GM10266 (cell line): ENCODE measurements at regions not wholly inside any gene's neighbourhood (a gene's known extent, or its start where the extent isn't known, plus 50 kb on each side); places are given as distances from the start of the nearest gene placed in this dataset.

Experiments
- DNase-seq: peaks from one replicate; pipeline ENCODE4 v3.0.0; 2012; ENCODE audit errors: extremely low spot score
- CTCF ChIP-seq: IDR thresholded peaks from 2 replicates; pipeline ENCODE4 v1.5.1; 2012; ENCODE audit warnings: mild to moderate bottlenecking, low read depth; ENCODE audit not compliant: control insufficient read depth, insufficient read depth; ENCODE audit errors: missing control alignments

DNA sequence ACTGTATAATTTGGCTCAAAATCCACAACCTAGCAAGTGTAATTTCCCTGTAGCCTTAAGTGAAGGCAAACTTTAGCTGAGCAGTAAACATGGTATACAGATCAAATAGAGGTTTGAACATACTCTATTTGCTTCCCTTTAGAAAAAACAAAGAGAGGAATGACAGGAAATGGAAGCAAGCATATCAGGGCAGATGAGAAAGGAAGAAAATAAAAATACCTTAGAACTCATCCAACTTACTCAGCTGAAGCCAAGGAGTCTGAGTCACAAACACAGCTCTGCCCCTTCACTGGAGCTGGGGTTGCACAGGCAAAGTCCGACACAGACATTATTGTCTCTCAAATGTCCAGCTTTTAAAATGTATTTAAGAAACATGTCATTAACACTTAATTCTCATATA, 379.9 kb upstream of the IRAK1BP1 start:
- no peak for TF ChIP-seq CTCF
- no peak for DNase-seq

- TF ChIP-seq CTCF, result no peak
- no peak for DNase-seq
These were observed 377.5 kb upstream of the IRAK1BP1 start for GRCh38 chr6:78489874-78490273.

DNA sequence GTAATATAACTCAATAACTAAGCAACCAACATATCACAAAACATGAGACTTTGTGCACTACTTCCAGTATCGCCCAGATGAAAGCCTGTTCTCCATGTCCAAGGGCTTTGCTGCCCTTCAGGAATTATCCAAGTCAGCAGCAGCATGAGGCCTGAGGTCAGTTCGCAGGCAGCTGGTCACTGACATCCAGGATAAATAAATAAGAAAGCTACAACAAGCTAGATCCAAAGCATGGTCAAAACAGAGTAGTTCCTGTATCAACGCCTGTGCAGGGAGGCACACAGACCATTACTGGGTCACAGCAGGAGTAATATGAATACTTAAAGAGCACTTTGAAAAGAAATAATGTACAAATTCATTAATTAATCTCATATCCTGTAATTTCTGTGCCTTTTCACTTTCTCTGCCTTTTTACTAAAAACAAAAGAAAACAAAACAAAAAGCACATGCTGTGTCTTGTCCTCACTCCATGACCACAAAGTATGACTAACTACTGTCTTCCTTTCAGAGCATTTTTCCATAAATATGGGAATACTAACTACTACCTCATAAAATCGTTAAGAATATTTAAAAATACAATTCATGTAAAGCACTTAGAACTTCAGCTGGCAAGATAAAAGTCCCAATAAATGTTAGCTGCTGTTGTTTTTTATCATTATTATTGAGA, 374.9 kb upstream of the IRAK1BP1 start:
- no peak for TF ChIP-seq CTCF
- no peak for DNase-seq

DNA sequence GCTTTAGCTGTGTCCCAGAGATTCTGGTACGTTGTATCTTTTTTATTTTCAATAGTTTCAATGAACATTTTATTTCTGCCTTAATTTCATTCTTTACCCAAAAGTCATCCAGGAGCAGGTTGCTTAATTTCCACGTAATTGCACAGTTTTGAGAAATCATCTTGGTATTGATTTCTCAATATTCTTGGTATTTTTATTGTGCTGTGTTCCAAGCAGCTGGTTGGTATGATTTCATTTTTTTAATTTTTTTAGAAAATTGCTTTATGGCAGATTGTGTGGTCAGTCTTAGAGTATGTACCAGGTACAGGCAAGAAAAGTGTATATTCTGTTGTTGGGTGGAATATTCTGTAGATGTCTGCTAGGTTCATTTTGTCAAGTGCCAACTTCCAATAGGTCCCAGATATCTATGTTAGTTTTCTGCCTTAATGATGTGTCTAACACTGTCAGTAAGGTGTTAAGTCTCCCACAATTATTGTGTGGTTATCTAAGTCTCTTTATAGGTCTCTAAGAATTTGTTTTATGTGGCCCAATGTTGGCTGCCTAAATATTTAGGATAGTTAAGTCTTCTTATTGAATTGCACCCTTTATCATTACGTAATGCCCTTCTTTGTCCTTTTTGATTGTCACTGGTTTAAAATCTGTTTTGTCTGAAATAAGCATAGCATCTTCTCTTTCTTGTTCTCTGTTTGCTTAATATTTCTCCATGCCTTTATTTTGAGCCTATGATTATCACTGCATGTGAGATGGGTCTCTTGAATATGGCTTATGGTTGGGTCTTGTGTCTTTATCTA, 366.9 kb upstream of the IRAK1BP1 start:
- DNase-seq, result no peak
- no peak for TF ChIP-seq CTCF

- DNase-seq, result no peak
- TF ChIP-seq CTCF, result no peak
These were observed 364.9 kb upstream of the IRAK1BP1 start for GRCh38 chr6:78502386-78502887.

GRCh38 chr6:78505178-78505577, 362.2 kb upstream of the IRAK1BP1 start:
- no peak for TF ChIP-seq CTCF
- no peak for DNase-seq

DNA sequence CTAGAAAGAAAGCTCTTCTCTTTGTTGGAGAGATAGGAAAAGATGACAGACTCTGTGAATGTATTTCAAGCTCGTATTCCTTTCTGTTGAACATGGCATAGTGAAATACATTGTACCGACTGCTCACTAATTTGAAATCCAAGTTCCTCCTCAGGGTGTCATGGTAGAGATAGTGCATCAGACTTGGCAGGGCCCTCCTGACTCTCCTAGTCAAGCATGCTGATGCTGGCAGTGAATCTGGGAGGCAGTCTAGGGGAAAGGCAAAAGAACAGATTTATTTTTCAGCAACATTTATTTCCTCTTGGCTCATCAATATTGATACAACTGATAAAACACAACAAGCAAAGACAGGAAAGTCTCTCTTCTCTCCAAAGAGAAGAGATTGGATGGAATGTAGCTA, 356.3 kb upstream of the IRAK1BP1 start:
- TF ChIP-seq CTCF, result no peak
- no peak for DNase-seq
